ENCODE measurements at regions not wholly inside any gene's neighbourhood (a gene's known extent, or its start where the extent isn't known, plus 50 kb on each side); places are given as distances from the start of the nearest gene placed in this dataset.

- Histone ChIP-seq H3K9me3 (ENCODE audit: insufficient read depth, low read depth) (no peaks in the 10 kb centered on the region), H3K4me1 (replicated peaks; ENCODE audit: insufficient read depth) (no peaks in the 10 kb centered on the region), H3K9me2 (ENCODE audit: insufficient read depth) (no peaks in the 10 kb centered on the region), H3K79me2 (ENCODE audit: low read depth) (no peaks in the 10 kb centered on the region), H4K20me1 (ENCODE audit: insufficient read depth) (no peaks in the 10 kb centered on the region), H3K4me3 (no peak overlapping the region), H3K27ac (no peak overlapping the region), H3K36me3 (ENCODE audit: low read depth) (no peaks in the 10 kb centered on the region), H2AFZ (no peak overlapping the region), H3K4me2 (no peak overlapping the region), H3K27me3 (ENCODE audit: insufficient read depth, low read depth) (no peaks in the 10 kb centered on the region), H3F3A (ENCODE audit: insufficient read depth, low read depth) (no peaks in the 10 kb centered on the region)
- ChIA-PET POLR2A (ENCODE audit: unreplicated experiment) (no interaction called here), CTCF (no interaction called here)
- DNase-seq, result no peak
- no peak for TF ChIP-seq CTCF (conservative IDR thresholded peaks at IDR 0.05)
- no peak for TF ChIP-seq EZH2 (IDR thresholded peaks at IDR 0.05; ENCODE audit: low read depth)
- intact Hi-C loops (cut with micrococcal nuclease; ENCODE audit: unreplicated experiment), result no loop called here
- BruUV-seq (replicated peaks), result no TSS peak
Measured at GRCh38 chr6:18672852-18673251, 285.7 kb downstream of the RNF144B start.

- Histone ChIP-seq H2AFZ (no peak overlapping the region), H3F3A (ENCODE audit: insufficient read depth, low read depth) (no peaks in the 10 kb centered on the region), H3K4me1 (replicated peaks; ENCODE audit: insufficient read depth) (no peaks in the 10 kb centered on the region), H3K9me3 (ENCODE audit: insufficient read depth, low read depth) (no peaks in the 10 kb centered on the region), H4K20me1 (ENCODE audit: insufficient read depth) (no peaks in the 10 kb centered on the region), H3K27me3 (ENCODE audit: insufficient read depth, low read depth) (no peaks in the 10 kb centered on the region), H3K36me3 (ENCODE audit: low read depth) (no peaks in the 10 kb centered on the region), H3K4me2 (no peak overlapping the region), H3K27ac (no peak overlapping the region), H3K79me2 (ENCODE audit: low read depth) (no peaks in the 10 kb centered on the region), H3K9me2 (ENCODE audit: insufficient read depth) (no peaks in the 10 kb centered on the region), H3K4me3 (no peak overlapping the region)
- intact Hi-C loops (cut with micrococcal nuclease; ENCODE audit: unreplicated experiment), result no loop called here
- DNase-seq, result no peak
- POLR2A ChIA-PET (ENCODE audit: unreplicated experiment), result no interaction called here
- BruUV-seq (replicated peaks), result no TSS peak
- TF ChIP-seq CTCF (conservative IDR thresholded peaks at IDR 0.05), result no peak
- CTCF ChIA-PET, result no interaction called here
Measured at GRCh38 chr6:18674346-18674745, 287.2 kb downstream of the RNF144B start.

GRCh38 chr6:18675881-18676280, 288.7 kb downstream of the RNF144B start:
- no peaks in the 10 kb centered on the region for H3K79me2 ChIP-seq (ENCODE audit: low read depth)
- H3K4me1 ChIP-seq (replicated peaks; ENCODE audit: insufficient read depth), result no peaks in the 10 kb centered on the region
- no peak overlapping the region for H3K4me3 ChIP-seq
- no peaks in the 10 kb centered on the region for H4K20me1 ChIP-seq (ENCODE audit: insufficient read depth)
- H3K27me3 ChIP-seq (ENCODE audit: insufficient read depth, low read depth), result no peaks in the 10 kb centered on the region
- no peak overlapping the region for H3K27ac ChIP-seq
- H3K9me2 ChIP-seq (ENCODE audit: insufficient read depth), result no peaks in the 10 kb centered on the region
- no peak for DNase-seq
- intact Hi-C loops (cut with micrococcal nuclease; ENCODE audit: unreplicated experiment), result no loop called here
- no peaks in the 10 kb centered on the region for H3K9me3 ChIP-seq (ENCODE audit: insufficient read depth, low read depth)
- TF ChIP-seq CTCF (conservative IDR thresholded peaks at IDR 0.05) (no peak), EZH2 (IDR thresholded peaks at IDR 0.05; ENCODE audit: low read depth) (no peak)
- ChIA-PET CTCF (no interaction called here), POLR2A (ENCODE audit: unreplicated experiment) (no interaction called here)
- H3K36me3 ChIP-seq (ENCODE audit: low read depth), result no peaks in the 10 kb centered on the region
- H3F3A ChIP-seq (ENCODE audit: insufficient read depth, low read depth), result no peaks in the 10 kb centered on the region
- BruUV-seq (replicated peaks), result no TSS peak
- H3K4me2 ChIP-seq, result no peak overlapping the region
- no peak overlapping the region for H2AFZ ChIP-seq

All from PC-9 (cell line).